ENCODE measurements at regions not wholly inside any gene's neighbourhood (a gene's known extent, or its start where the extent isn't known, plus 50 kb on each side); places are given as distances from the start of the nearest gene placed in this dataset.

- ATAC-seq = no peak
- no peaks in the 10 kb centered on the region for H3K9me1 ChIP-seq (ENCODE audit: control insufficient read depth, insufficient read depth, low read length)
- in situ Hi-C loops (cut with MboI) (loop anchor here (25.0 kb wide), 1 partner anchor 570 kb away; no protein-coding TSS in a partner anchor), intact Hi-C loops (cut with micrococcal nuclease) (no loop called here)
- H3K27ac ChIP-seq (ENCODE audit: extremely low read depth, low read depth, low read length) = no peak overlapping the region
- no peaks in the 10 kb centered on the region for H3K27me3 ChIP-seq (ENCODE audit: control insufficient read depth in 2 of 2, insufficient read depth in 2 of 2, low read length in 2 of 2)
- H3K4me1 ChIP-seq (replicated peaks in 1 of 2; ENCODE audit: control insufficient read depth in 2 of 2, insufficient read depth in 2 of 2, low read length in 2 of 2) = no peaks in the 10 kb centered on the region
- FAIRE-seq = no peak
- H3K4me2 ChIP-seq (ENCODE audit: insufficient read depth, low read length) = no peak overlapping the region
- ChIA-PET CTCF (ENCODE audit: low intra/inter-chr PET ratio) (no interaction called here), POLR2A (interaction anchor here (1.4 kb wide), 1 partner anchor 10 kb away, joined by 3 read pairs; no protein-coding TSS in a partner anchor)
- WGBS (ENCODE audit: insufficient coverage, low coverage, missing lambda C conversion rate) = 0% methylated on average over 1 of the region's 1 CpG
- no peaks in the 10 kb centered on the region for H3K79me2 ChIP-seq (ENCODE audit: control insufficient read depth, insufficient read depth, low read length)
- no peak for DNase-seq (ENCODE audit: extremely low read depth in 1 of 4, low spot score in 3 of 4)
- no TSS peak for BruUV-seq (replicated peaks)
- H3K9me3 ChIP-seq (replicated peaks; ENCODE audit: control insufficient read depth, insufficient read depth, low read depth, low read length) = no peaks in the 10 kb centered on the region
- no peaks in the 10 kb centered on the region for H4K20me1 ChIP-seq (replicated peaks; ENCODE audit: control insufficient read depth, insufficient read depth, low read length)
- no peak overlapping the region for H2AFZ ChIP-seq (ENCODE audit: low read depth, low read length)
- no peak overlapping the region for H3K4me3 ChIP-seq
- no peak overlapping the region for H3K9ac ChIP-seq (ENCODE audit: insufficient read depth in 1 of 2, low read depth in 2 of 2, low read length in 2 of 2)
- no peaks in the 10 kb centered on the region for H3K36me3 ChIP-seq (ENCODE audit: control insufficient read depth, insufficient read depth, low read length)
- TF ChIP-seq ZBTB17 (CRISPR knock-in tag; IDR thresholded peaks at IDR 0.05) (no peak), NELFE (IDR thresholded peaks at IDR 0.05; ENCODE audit: insufficient read depth, insufficient read length) (no peak), HNRNPL (IDR thresholded peaks at IDR 0.05; ENCODE audit: low read depth, low read length) (no peak), ZFP91 (CRISPR knock-in tag; IDR thresholded peaks at IDR 0.05) (no peak), MTA2 (IDR thresholded peaks at IDR 0.05; ENCODE audit: low read depth) (no peak), FOXK2 (conservative IDR thresholded peaks at IDR 0.05 in 1 of 2, IDR thresholded peaks at IDR 0.05 in 1 of 2; ENCODE audit: low read depth in 2 of 2) (no peak), IRF2 (CRISPR knock-in tag; IDR thresholded peaks at IDR 0.05) (no peak), ZKSCAN3 (CRISPR knock-in tag; IDR thresholded peaks at IDR 0.05) (no peak), FOXA1 (IDR thresholded peaks at IDR 0.05; ENCODE audit: borderline replicate concordance) (no peak), ZNF23 (CRISPR knock-in tag; IDR thresholded peaks at IDR 0.05) (no peak), HDAC1 (IDR thresholded peaks at IDR 0.05) (no peak), ZNF324 (CRISPR knock-in tag; IDR thresholded peaks at IDR 0.05) (no peak), ZSCAN29 (IDR thresholded peaks at IDR 0.05) (no peak), CBX1 (IDR thresholded peaks at IDR 0.05; ENCODE audit: low read depth) (no peak), CBFA2T3 (IDR thresholded peaks at IDR 0.05) (no peak), CHCHD3 (CRISPR knock-in tag; IDR thresholded peaks at IDR 0.05) (no peak), GABPA (tag; conservative IDR thresholded peaks at IDR 0.05; ENCODE audit: low read depth) (no peak)
- TF ChIP-seq, protein P1, sequence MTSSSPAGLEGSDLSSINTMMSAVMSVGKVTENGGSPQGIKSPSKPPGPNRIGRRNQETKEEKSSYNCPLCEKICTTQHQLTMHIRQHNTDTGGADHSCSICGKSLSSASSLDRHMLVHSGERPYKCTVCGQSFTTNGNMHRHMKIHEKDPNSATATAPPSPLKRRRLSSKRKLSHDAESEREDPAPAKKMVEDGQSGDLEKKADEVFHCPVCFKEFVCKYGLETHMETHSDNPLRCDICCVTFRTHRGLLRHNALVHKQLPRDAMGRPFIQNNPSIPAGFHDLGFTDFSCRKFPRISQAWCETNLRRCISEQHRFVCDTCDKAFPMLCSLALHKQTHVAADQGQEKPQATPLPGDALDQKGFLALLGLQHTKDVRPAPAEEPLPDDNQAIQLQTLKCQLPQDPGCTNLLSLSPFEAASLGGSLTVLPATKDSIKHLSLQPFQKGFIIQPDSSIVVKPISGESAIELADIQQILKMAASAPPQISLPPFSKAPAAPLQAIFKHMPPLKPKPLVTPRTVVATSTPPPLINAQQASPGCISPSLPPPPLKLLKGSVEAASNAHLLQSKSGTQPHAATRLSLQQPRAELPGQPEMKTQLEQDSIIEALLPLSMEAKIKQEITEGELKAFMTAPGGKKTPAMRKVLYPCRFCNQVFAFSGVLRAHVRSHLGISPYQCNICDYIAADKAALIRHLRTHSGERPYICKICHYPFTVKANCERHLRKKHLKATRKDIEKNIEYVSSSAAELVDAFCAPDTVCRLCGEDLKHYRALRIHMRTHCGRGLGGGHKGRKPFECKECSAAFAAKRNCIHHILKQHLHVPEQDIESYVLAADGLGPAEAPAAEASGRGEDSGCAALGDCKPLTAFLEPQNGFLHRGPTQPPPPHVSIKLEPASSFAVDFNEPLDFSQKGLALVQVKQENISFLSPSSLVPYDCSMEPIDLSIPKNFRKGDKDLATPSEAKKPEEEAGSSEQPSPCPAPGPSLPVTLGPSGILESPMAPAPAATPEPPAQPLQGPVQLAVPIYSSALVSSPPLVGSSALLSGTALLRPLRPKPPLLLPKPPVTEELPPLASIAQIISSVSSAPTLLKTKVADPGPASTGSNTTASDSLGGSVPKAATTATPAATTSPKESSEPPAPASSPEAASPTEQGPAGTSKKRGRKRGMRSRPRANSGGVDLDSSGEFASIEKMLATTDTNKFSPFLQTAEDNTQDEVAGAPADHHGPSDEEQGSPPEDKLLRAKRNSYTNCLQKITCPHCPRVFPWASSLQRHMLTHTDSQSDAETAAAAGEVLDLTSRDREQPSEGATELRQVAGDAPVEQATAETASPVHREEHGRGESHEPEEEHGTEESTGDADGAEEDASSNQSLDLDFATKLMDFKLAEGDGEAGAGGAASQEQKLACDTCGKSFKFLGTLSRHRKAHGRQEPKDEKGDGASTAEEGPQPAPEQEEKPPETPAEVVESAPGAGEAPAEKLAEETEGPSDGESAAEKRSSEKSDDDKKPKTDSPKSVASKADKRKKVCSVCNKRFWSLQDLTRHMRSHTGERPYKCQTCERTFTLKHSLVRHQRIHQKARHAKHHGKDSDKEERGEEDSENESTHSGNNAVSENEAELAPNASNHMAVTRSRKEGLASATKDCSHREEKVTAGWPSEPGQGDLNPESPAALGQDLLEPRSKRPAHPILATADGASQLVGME (CRISPR knock-in tag; IDR thresholded peaks at IDR 0.05) = no peak
- TF ChIP-seq, protein P2, sequence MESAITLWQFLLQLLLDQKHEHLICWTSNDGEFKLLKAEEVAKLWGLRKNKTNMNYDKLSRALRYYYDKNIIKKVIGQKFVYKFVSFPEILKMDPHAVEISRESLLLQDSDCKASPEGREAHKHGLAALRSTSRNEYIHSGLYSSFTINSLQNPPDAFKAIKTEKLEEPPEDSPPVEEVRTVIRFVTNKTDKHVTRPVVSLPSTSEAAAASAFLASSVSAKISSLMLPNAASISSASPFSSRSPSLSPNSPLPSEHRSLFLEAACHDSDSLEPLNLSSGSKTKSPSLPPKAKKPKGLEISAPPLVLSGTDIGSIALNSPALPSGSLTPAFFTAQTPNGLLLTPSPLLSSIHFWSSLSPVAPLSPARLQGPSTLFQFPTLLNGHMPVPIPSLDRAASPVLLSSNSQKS (CRISPR knock-in tag; IDR thresholded peaks at IDR 0.05) = no peak
These were observed 95.8 kb upstream of the IL12A start for GRCh38 chr3:159892801-159893200.
